Activated CD4-positive, alpha-beta T cell treated with anti-CD3 and anti-CD28 coated beads, Interleukin-10, Interleukin-2, amounts not matched to agents 100 ng/mL and 50 ng/mL, durations not matched to agents 16 hours and 8 hours (primary cell): ENCODE measurements at regions not wholly inside any gene's neighbourhood (a gene's known extent, or its start where the extent isn't known, plus 50 kb on each side); places are given as distances from the start of the nearest gene placed in this dataset.
"Not testable (repeated sequence)": the region's sequence is repeated elsewhere in the genome, so short reads cannot be mapped to it uniquely, and the experiment has no call there.

Experiments used
- DNase-seq: peaks from one replicate; pipeline ENCODE4 v3.0.0-alpha.2; 2020

GRCh38 chr6:150684161-150684560, 84.5 kb downstream of the PLEKHG1 start:
- no peak for DNase-seq

- no peak for DNase-seq
These were observed 85.2 kb downstream of the PLEKHG1 start for GRCh38 chr6:150684714-150685459.

GRCh38 chr6:150685860-150686259, 86.2 kb downstream of the PLEKHG1 start:
- DNase-seq = peak; percentile 51

GRCh38 chr6:150686566-150686965, 86.9 kb downstream of the PLEKHG1 start:
- DNase-seq = no peak

GRCh38 chr6:150687508-150687907, 87.8 kb downstream of the PLEKHG1 start:
- DNase-seq = no peak

GRCh38 chr6:150689900-150690590, 90.4 kb downstream of the PLEKHG1 start:
- no peak for DNase-seq

- no peak for DNase-seq
These were observed 91.0 kb downstream of the PLEKHG1 start for GRCh38 chr6:150690681-150691080.

GRCh38 chr6:150691463-150691862, 91.8 kb downstream of the PLEKHG1 start:
- DNase-seq = no peak

- no peak for DNase-seq
These were observed 92.9 kb downstream of the PLEKHG1 start for GRCh38 chr6:150692604-150693003.

GRCh38 chr6:150694889-150695288, 95.2 kb downstream of the PLEKHG1 start:
- no peak for DNase-seq

- DNase-seq = no peak
These were observed 96.0 kb downstream of the PLEKHG1 start for GRCh38 chr6:150695652-150696051.

- no peak for DNase-seq
These were observed 96.5 kb downstream of the PLEKHG1 start for GRCh38 chr6:150696190-150696589.

GRCh38 chr6:150696918-150697317, 97.2 kb downstream of the PLEKHG1 start:
- DNase-seq = not testable (repeated sequence)

- no peak for DNase-seq
These were observed 97.8 kb downstream of the PLEKHG1 start for GRCh38 chr6:150697515-150697914.

- DNase-seq = no peak
These were observed 98.7 kb downstream of the PLEKHG1 start for GRCh38 chr6:150698391-150698790.

GRCh38 chr6:150702675-150703074, 103.0 kb downstream of the PLEKHG1 start:
- DNase-seq = no peak

- no peak for DNase-seq
These were observed 104.9 kb downstream of the PLEKHG1 start for GRCh38 chr6:150704447-150705192.

GRCh38 chr6:150705392-150705791, 105.7 kb downstream of the PLEKHG1 start:
- no peak for DNase-seq

- DNase-seq = no peak
These were observed 110.6 kb downstream of the PLEKHG1 start for GRCh38 chr6:150710236-150710635.

- no peak for DNase-seq
These were observed 111.4 kb downstream of the PLEKHG1 start for GRCh38 chr6:150711061-150711460.

GRCh38 chr6:150711584-150712504, 112.2 kb downstream of the PLEKHG1 start:
- no peak for DNase-seq

GRCh38 chr6:150712505-150713252, 113.0 kb downstream of the PLEKHG1 start:
- no peak for DNase-seq
